ENCODE measurements at regions not wholly inside any gene's neighbourhood (a gene's known extent, or its start where the extent isn't known, plus 50 kb on each side); places are given as distances from the start of the nearest gene placed in this dataset.

DNA sequence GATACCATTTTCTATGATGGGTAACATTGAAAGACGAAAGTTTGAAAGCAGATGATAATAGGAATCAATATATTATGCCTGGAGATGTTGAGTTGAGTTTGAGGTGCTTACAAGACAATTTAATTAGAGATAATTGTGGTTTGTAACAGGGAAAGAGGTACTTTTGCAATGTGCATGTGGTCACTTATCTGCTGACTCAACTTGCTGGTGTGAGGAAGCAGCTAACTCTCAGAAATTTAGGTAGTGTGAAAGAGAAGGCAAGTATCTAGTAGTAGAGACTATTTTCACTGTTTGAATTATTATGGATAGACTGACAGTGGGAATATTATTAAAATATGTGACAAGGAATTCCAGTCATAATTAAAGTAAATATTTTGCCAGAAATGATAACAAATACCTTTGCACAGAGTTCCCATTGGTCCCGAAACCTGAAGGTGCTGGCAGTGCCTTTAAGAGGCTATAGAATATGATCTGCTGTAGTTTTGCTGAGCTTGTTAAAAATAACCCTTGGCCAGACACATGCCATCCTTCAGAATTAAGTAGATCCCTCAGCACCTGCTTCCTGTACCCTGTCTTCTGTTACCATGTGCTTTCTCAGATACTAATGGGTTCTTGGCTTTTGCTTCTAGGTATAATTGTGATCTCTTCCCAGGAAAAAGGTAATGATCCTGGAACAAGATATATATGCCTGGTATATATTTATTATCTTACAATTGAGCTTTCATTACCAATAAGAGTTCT lies 315.9 kb downstream of the BCHE start:
- Histone ChIP-seq H3K4me3 (ENCODE audit: severe bottlenecking) (no peak overlapping the region), H3K4me1 (ENCODE audit: insufficient read depth, poor library complexity, severe bottlenecking) (peaks cover 7% of the 10 kb centered on the region), H3K27me3 (ENCODE audit: insufficient read depth, poor library complexity, severe bottlenecking) (no peaks in the 10 kb centered on the region), H3K36me3 (ENCODE audit: low read depth) (no peaks in the 10 kb centered on the region), H3K9me3 (ENCODE audit: severe bottlenecking) (no peaks in the 10 kb centered on the region), H3K27ac (ENCODE audit: poor library complexity, severe bottlenecking) (no peak overlapping the region)
- ATAC-seq (ENCODE audit: low read depth) = no peak
- DNase-seq (ENCODE audit: low spot score) = no peak
- TF ChIP-seq, protein P1, sequence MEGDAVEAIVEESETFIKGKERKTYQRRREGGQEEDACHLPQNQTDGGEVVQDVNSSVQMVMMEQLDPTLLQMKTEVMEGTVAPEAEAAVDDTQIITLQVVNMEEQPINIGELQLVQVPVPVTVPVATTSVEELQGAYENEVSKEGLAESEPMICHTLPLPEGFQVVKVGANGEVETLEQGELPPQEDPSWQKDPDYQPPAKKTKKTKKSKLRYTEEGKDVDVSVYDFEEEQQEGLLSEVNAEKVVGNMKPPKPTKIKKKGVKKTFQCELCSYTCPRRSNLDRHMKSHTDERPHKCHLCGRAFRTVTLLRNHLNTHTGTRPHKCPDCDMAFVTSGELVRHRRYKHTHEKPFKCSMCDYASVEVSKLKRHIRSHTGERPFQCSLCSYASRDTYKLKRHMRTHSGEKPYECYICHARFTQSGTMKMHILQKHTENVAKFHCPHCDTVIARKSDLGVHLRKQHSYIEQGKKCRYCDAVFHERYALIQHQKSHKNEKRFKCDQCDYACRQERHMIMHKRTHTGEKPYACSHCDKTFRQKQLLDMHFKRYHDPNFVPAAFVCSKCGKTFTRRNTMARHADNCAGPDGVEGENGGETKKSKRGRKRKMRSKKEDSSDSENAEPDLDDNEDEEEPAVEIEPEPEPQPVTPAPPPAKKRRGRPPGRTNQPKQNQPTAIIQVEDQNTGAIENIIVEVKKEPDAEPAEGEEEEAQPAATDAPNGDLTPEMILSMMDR (IDR thresholded peaks at IDR 0.05; ENCODE audit: poor library complexity, severe bottlenecking) = no peak

DNA sequence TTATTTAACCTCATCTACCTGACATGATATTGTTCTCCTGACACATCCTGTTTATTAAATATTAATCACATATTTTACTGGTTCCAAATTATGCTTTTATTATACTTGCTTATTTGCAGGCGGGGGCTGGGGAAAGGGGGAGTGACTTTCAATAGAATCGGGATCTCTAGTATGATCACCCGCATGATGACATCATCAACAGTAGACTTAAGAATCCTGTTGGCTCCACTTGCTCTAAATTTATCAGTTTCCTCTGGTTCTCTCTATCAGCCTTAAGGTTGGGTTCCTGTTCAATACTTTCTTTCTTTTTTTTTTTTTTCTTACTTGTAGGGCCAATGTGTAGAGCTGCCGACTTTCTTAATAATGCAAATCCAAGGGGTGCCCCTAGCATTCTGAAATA lies 317.5 kb downstream of the BCHE start:
- Histone ChIP-seq H3K27ac (ENCODE audit: poor library complexity, severe bottlenecking) (no peak overlapping the region), H3K27me3 (ENCODE audit: insufficient read depth, poor library complexity, severe bottlenecking) (no peaks in the 10 kb centered on the region), H3K4me1 (ENCODE audit: insufficient read depth, poor library complexity, severe bottlenecking) (peaks cover 7% of the 10 kb centered on the region), H3K4me3 (ENCODE audit: severe bottlenecking) (no peak overlapping the region), H3K36me3 (ENCODE audit: low read depth) (no peaks in the 10 kb centered on the region), H3K9me3 (ENCODE audit: severe bottlenecking) (no peaks in the 10 kb centered on the region)
- ATAC-seq (ENCODE audit: low read depth) (no peak), DNase-seq (ENCODE audit: low spot score) (no peak)
- TF ChIP-seq, protein P1 (IDR thresholded peaks at IDR 0.05; ENCODE audit: poor library complexity, severe bottlenecking) = no peak

DNA sequence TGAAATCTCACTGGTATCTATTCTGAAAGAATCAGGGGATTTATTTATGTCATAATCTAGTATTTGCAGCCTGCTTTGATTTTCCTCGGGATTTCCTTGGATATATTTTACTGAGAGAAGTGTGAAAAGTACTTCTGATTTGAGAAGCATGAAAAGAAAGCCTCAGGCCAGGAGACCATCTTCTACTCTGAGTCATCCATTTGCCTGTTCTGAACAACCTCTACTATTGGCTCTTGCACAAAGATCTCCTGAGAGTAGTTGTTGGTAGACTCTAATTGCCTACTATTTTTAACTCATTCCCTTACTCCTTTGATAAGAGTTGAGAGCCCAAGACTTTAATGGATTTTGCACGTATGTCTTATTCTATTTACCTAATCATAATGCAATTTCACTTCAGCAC lies 318.9 kb downstream of the BCHE start:
- no peaks in the 10 kb centered on the region for H3K27me3 ChIP-seq (ENCODE audit: insufficient read depth, poor library complexity, severe bottlenecking)
- TF ChIP-seq, protein P1 (IDR thresholded peaks at IDR 0.05; ENCODE audit: poor library complexity, severe bottlenecking) = no peak
- H3K36me3 ChIP-seq (ENCODE audit: low read depth) = no peaks in the 10 kb centered on the region
- no peak for ATAC-seq (ENCODE audit: low read depth)
- H3K4me1 ChIP-seq (ENCODE audit: insufficient read depth, poor library complexity, severe bottlenecking) = peaks cover 3% of the 10 kb centered on the region
- no peaks in the 10 kb centered on the region for H3K9me3 ChIP-seq (ENCODE audit: severe bottlenecking)
- H3K27ac ChIP-seq (ENCODE audit: poor library complexity, severe bottlenecking) = no peak overlapping the region
- no peak for DNase-seq (ENCODE audit: low spot score)
- H3K4me3 ChIP-seq (ENCODE audit: severe bottlenecking) = no peak overlapping the region

DNA sequence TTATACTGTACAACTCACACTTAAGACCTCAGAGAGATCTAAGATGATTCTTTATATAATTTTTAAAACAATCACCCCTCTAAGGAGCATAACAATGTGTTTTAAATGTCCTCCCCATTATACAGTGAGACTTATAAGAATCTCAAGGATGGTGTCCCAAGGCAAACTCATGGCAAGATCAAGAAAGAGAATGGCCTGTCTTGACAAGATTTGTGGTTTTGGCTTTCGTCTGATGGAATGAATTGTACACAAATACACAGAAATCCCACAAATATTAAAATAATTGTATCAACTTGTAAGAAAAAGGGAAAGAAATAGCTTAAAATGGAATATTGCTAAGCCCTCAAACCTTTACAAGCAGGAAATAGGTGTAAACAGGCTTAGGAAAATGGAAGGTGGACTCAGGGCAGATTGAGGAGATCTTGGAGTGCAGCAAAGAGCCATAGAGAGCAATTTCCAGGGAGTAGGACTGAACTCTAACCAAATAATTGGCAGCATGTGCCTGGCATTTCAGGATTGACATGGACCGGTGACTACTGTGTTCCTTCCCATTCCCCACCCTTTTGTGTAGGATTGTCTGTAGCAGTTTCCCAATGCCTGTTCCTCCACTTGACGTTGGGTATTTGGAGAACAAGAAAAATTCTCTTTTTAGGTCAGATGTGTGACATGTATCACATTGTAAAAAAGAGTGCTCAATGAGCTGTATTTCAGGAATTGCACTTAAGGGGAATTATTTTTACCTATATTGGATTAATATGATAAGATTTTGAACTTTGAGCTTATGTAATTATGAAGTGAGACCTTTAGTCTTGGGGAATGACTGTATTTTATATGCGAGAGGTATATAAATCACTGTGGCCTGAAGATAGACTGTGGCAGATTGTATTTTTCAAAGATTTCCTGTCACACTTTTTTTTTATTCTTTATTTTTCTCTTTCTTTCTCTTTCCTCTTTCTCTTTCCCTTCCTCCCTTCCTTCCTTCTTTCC lies 317.8 kb upstream of the SLITRK3 start:
- H3K9me3 ChIP-seq (ENCODE audit: severe bottlenecking) = no peaks in the 10 kb centered on the region
- DNase-seq (ENCODE audit: low spot score) (no peak), ATAC-seq (ENCODE audit: low read depth) (no peak)
- no peaks in the 10 kb centered on the region for H3K27me3 ChIP-seq (ENCODE audit: insufficient read depth, poor library complexity, severe bottlenecking)
- H3K27ac ChIP-seq (ENCODE audit: poor library complexity, severe bottlenecking) = no peak overlapping the region
- H3K4me3 ChIP-seq (ENCODE audit: severe bottlenecking) = no peak overlapping the region
- H3K36me3 ChIP-seq (ENCODE audit: low read depth) = no peaks in the 10 kb centered on the region
- peaks cover 3% of the 10 kb centered on the region for H3K4me1 ChIP-seq (ENCODE audit: insufficient read depth, poor library complexity, severe bottlenecking)
- TF ChIP-seq, protein P1 (IDR thresholded peaks at IDR 0.05; ENCODE audit: poor library complexity, severe bottlenecking) = no peak

All from RWPE2 (cell line).